T-helper 22 cell (primary cell): ENCODE measurements at regions not wholly inside any gene's neighbourhood (a gene's known extent, or its start where the extent isn't known, plus 50 kb on each side); places are given as distances from the start of the nearest gene placed in this dataset.
"Not testable (repeated sequence)": the region's sequence is repeated elsewhere in the genome, so short reads cannot be mapped to it uniquely, and the experiment has no call there.

Source experiments
- DNase-seq: peaks from one replicate; pipeline ENCODE4 v3.0.0-alpha.2; 2020; ENCODE audit warnings: low read depth

- no peak for DNase-seq
Observed at GRCh38 chr5:82894716-82895115, 182.5 kb downstream of the TMEM167A start.

DNA sequence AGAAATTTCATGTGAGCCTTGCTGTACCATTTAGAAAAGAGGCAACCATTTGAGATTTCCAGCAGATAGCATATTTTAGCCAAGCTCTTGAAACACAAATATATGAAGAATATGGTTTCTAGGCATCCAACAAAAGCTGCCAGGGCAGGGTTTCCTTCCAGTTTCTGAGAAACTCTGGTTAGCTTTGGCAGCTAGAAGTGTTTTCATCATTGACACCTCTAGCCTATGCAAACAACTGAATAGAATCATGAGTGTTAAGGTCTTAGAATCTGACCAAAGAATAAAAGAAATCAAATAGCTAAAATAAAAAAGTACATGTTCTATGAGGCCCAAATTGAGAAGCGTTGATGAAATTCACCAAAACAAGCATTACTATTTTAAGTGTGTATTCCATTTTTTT is 188.1 kb downstream of the TMEM167A start:
- no peak for DNase-seq

- no peak for DNase-seq
Observed at GRCh38 chr5:82886911-82887310, 190.3 kb downstream of the TMEM167A start.

DNA sequence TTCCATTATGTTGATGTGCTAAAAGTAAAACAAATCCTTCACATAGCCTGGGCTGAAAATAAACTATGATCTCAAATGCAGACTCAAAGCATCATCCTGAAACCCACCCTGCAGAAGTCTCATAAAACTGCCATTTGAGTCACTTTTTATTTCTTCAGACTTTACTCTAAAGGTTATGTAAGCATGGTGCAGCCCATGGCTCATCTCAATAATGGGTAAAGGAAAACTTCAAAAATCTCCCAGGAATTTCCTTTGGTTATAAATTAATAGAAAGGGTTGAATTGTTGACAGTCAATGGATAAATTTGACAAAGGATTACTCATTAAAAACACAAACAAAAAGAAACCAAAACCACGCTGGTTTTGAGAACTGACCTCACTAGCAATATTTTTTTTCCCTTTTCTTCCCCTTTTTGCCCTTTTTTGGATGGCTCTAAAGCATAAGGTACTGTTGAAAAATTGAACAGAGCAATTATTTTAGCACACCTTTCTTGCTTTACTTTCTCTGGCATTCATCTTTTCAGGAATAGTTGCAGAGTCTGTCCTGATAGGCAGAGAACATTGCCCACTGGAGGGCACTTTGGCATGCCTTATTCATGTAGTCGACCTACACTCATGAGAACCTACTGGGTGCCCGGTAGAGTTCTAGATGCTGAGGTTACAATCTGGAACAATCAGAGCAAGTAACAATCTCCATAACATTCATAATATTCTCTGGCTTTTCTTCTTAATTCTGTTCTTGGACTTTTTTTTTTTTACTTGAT is 191.4 kb downstream of the TMEM167A start:
- no peak for DNase-seq

DNA sequence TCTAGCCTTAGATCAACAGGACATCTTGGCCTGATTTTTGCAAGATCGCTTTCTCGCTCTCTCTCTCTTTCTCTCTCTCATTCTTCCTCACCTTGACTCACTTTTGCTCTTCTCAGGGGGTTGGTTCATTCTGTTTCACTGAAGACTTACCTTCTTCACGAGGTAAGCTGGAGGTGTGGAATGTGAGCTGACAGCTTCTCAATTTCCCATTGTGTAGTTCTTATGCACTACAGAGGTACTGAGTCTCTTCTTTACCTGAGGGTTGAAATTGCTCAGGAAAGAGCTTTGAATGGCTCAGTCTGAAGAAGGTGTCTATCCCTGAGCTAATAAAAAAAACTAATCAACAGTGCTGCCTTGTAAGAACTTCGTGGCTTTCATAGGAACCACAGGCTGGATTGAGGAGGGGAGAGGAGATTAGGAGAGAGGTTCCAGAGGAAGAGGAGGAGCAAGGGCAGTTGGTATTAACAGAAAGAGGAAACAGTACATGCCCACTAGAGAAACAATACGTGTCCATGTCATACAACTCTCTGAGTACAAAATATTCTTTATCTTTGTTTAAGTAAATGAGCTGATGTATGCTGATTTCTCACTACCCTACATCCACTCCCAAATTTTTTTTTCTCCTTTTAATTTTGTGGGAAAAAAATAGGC is 192.2 kb downstream of the TMEM167A start:
- no peak for DNase-seq

- no peak for DNase-seq
Observed at GRCh38 chr5:82882316-82882715, 194.9 kb downstream of the TMEM167A start.

DNA sequence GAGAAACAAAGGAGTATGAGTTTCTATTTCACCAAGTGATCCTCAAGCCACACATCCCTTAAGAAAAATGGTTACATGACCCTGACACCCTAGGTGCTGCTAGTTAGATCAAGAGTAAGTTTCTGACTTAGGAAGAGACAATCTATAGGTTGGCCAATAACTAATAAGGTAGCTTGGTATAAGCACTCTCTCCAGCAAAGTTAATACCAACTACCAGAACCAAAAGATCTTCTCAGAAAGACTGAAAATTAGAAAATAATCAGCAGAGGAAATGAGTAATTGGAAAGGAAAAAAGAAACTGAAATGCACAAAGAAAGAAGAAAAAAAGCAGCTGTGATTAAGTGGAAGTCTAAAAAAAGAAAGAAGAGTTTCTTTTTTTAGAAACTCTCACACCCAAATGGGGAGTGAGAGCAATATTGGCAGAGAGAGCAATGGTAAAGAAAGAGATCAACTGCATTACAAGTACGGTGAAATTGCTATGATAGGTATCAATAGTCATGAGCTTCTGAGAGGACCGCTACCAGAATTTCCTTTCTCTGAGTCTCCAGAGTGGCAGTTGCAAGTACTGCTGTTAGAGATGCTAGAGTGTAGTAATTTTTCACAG is 195.5 kb downstream of the TMEM167A start:
- DNase-seq, result no peak

GRCh38 chr5:82879089-82879488 is 198.1 kb downstream of the TMEM167A start:
- DNase-seq, result no peak

DNA sequence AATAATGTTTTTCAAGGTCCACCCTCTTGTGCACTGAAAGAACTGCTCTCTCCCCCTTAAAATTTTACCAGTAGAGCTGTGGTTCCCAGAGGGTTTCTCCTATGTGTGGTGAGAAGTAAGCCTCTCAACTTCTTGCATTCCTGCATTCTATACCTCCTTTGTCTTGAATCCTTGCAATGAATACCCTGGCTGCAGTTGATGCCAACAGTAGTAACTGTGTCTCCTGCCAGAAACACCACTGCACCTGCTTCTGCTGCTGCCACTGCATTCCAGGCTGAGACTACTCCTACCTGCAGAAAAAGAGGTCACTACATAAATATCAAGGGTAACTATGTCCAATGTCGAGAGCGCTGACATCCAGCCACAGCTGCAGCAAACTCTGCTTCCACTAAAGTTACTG is 203.7 kb downstream of the TMEM167A start:
- DNase-seq, result no peak

GRCh38 chr5:82872321-82873288 is 204.6 kb downstream of the TMEM167A start:
- not testable (repeated sequence) for DNase-seq

DNA sequence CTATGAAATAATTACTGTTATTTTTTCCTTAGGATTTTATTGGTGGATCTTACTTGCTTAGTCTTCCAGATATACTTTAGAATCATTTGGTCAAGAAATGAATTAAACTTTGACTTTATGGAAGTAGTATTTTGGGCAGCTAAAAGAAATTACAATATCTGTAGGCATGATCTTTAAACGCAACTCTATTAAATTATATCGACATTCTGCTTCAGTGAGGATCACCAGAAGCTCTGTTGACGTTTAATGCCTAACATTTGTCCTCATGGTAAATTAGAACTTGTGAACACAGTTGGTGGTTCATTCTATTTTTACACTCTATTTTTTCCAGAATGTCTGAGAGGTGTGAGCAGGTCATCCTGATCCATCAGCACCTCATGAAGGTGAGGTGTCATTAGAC is 211.6 kb downstream of the TMEM167A start:
- DNase-seq, result no peak

- DNase-seq, result no peak
Observed at GRCh38 chr5:82863266-82863665, 213.9 kb downstream of the TMEM167A start.

GRCh38 chr5:82862711-82863110 is 214.5 kb downstream of the TMEM167A start:
- no peak for DNase-seq

GRCh38 chr5:82862261-82862660 is 214.9 kb downstream of the TMEM167A start:
- no peak for DNase-seq

DNA sequence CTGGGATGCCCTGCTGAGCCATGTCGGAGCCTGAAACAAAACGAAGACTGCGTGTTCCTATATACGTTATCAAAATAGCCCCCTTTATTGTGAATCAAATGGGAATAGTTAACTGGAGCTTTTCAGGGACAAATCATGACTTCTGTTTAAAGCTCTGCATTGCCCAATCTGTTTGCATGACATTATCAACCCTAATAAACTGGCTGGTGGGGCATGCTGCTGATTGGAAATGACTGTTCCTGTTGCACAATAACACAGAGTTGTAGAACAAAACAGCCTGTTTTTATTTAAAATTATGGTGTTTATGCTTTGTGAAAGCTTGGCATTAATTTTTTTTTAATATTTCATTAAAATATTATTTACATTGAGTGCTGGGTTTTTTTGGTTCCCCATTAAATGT is 215.5 kb downstream of the TMEM167A start:
- no peak for DNase-seq

- DNase-seq, result no peak
Observed at GRCh38 chr5:82859451-82860140, 217.6 kb downstream of the TMEM167A start.

- no peak for DNase-seq
Observed at GRCh38 chr5:82858151-82859025, 218.8 kb downstream of the TMEM167A start.

DNA sequence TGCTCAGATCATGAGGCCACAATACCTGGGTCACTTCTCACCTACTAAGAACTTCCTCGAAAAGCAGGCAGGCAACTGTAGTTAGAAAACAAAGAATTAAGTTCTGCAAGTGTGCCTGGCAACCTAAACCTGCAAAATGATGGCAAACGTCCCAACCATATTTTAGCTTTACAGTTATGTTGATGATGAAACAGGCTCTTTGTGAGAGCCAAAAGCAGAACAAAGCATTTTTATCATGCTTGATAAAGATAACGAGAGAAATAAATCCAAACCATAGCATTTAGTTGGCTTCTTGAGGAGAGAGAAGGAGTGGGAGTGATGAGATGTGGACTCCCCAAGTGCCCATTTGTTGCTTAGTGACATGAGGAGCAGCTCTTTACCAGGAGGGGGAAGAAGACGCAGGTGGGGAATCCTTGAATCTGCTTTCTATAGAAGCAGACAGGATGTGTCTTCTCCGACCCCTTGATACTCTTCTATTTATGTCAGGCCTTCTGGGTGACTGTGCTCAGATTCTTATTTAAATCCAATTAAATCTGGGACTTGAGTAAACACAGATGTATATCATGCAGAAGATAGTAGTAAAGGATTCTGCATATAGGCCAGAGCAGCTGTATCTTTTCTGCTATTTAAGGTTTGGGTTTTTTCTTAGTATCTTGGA is 221.2 kb downstream of the TMEM167A start:
- DNase-seq, result no peak

GRCh38 chr5:82854956-82855355 is 222.2 kb downstream of the TMEM167A start:
- DNase-seq, result no peak

DNA sequence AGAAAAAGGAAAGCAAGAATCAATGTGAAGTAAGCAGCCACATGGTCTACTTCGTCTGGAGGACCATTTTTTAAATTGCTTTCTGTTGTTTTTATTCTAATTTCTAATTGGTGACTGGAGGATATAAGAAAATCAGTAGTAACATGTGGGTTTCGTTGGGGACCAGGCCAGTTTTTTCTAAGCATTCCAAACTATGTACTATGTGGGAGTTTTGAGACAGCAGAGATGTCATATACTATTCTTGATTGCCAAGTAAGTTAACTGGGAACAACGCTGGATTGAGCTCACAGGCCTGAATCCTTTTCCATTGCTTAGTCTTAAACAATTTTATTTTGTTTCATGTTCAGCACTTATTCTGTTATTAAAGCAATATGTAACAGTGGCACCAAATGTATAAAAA is 225.7 kb downstream of the TMEM167A start:
- no peak for DNase-seq
